ENCODE measurements at regions not wholly inside any gene's neighbourhood (a gene's known extent, or its start where the extent isn't known, plus 50 kb on each side); places are given as distances from the start of the nearest gene placed in this dataset.
"Not testable (repeated sequence)": the region's sequence is repeated elsewhere in the genome, so short reads cannot be mapped to it uniquely, and the experiment has no call there.

DNA sequence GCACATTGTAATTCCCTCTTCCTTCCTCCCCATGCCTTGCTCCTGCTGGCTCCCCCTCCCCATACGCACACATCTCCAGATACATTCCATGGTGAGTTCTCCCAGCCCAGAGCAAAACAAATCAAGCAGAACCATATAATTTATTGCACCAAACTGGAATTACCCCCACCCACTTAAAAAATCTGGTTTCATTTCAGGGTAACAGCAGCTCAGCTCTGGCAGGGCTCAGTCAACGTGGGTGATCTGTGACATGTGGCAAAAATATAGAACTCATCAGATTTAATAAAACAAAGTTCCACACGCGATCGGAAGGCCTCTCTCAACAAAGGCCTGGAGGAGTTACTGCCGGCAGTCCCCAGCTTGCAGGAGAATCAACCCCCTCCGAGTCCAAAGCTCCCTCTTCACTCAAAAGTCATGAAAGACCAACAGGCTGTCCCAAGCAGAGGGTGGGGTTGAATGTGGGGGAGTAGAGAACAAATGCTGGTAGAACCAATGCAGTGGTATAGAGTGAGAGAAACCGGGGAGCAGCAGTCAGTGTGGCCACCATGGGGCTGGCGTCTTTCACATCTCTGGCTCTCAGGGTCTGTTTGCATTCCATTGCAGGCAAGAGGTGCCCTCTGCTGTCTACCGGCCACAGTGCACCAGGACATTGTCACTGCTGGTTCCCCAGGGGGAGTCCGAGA, 323.3 kb upstream of the NT5E start:
- no peak for DNase-seq

DNA sequence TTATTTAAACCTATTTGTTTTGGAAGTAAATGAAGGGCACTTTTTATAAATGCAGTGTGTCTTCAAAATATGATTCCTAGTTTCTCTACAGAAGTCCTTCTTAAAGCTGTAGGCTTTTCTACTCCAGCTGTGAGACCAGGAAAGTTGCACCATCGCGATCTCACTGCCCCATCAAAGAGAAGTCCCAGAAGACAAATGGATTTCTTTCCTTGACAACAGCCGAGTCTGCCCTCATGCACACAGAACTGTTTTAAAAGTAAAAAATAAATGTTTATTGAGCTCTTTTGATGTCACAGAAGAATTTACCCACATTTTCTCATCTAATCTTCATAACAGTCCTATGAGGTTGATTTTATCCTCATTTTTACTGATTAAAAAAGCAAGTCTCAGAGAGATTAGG, 324.4 kb upstream of the NT5E start:
- no peak for DNase-seq

DNA sequence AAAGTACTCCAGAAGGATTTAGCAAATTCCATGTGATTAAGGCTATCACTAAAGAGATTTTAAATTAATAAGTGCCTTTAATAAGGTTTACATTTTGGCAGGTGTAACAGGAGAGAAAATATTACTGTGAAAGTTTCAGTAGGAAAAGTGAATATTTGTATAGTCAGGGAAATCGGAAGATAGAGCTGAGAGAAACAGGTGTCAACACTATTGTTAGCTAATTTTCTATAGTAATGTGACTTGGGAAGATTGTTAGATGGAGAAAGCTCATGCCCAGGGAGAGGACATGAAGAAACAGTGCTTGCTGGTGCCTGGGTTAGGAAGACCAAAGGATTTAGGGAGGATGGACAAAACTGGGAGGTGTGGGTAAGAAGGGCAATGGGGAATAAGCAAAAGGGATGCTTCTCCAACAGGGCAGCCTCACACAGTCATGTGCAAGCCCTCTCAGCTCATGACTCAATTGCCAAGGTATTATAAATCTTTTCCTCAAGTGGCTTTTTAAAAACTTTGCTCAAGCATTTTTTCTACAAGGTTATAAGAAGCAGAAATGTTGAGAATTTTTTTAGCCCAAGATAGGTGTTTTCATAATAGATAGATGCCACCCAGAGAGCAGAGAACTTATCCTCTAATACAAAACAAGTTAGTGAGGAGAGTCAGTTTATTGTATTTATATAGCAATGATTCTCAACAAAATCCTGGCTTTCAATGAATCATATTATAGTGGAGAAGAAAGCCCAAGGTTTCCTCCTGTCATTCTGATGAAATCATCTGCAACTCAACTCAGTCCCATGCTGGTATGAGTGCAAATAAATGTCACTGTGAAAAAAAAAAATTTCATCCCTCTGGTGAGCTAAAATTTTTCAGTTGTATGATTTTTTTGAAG, 325.2 kb upstream of the NT5E start:
- DNase-seq: no peak

DNA sequence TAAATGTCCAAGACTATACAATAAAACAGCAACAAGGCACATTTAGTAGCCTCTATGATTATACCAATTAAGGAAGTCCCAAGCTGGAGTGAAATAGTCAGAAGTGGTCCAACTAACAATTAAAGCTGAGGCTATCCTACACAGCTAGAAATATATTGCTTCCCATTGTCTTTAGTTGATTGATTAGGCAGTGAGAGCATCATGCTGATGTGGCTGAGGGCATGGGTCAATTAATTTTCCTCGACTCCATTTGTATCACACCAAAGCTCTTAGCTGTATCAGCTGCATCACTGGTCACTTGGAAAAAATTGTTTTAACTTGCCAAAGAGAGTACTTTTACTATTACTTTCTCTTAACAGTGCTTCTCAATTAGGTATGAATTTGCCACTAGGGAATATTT, 328.7 kb upstream of the NT5E start:
- no peak for DNase-seq

DNA sequence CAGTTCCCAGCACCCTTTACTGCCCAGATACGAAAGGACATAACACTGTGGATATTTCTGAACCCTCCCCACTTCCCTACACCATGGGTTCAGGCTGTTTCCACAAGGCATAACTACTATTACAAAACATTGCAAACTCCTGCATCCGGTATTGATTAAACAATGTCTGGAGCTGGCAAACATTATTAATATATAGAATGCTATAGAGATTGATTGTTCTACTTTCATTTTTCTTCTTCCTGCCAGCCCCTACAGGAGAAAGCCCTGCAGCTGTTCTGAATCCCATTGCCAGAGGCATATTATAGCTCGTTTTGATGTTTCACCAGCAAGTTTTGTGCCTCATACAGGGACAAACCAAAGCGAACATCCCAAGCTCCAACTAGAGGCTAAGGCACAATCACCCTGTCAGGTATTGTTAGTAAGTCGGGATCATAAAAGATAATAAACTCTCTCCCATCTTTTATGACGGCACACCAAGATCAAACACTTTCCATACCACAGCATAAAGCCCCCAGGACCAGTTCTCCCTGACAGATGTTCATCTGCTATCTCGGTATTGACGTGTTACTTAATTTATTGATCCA, 331.1 kb upstream of the NT5E start:
- no peak for DNase-seq

DNA sequence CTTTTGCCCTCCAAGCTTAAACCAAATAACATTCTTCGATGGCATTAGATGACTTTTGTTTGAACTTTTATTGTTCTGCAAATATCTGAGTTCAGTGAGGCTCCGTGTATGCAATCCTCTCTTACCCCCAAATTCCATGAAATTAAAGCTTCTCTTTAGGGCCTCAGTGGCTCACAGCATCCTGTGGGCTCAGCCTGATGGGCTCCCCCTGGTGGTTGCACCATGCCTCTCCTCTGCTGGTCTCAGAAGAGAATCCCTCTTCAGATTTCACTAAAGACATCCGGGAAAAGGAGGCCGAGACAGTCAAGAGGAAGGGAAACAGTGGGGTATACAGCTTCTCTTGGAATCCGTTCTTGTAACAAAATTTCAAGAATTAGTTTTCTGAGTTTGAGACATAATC, 331.6 kb upstream of the NT5E start:
- DNase-seq: no peak

DNA sequence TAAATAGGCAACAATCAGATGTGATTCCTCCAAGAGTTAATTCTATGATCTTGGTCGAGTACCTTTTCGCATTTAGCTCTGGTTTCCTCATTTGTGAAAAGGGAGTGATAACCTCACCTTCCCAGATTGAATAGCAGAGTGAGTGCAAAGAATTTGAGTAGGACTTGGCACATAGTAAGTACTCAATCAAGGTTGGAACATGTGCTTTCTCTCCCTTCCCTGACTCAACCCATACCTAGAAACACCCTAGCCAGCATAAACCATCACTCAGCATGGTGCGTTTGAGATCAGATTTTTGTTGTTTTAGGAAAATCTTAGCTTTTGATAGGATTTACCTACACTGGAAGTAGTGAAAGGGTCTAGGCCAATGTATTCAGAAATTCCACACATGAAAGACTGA, 333.4 kb upstream of the NT5E start:
- no peak for DNase-seq

DNA sequence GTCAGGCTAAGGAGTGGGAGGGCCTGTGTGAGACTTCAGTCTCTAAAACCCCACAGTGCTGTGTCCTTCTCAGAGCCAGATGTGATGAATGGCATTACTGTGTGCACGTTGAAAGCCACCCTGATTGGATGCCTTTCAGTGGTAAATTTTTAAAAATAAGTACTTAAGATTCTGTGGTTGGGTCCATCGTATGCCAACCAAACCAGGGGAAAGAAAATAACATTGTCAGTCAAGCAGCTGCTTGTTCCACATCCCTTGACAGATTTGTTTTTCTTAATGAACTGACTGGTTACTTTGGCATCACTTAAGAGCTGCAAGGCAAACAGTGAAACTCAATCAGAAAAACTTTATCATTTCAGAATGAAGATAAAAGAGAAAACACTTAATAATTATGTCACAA, 334.0 kb upstream of the NT5E start:
- no peak for DNase-seq

DNA sequence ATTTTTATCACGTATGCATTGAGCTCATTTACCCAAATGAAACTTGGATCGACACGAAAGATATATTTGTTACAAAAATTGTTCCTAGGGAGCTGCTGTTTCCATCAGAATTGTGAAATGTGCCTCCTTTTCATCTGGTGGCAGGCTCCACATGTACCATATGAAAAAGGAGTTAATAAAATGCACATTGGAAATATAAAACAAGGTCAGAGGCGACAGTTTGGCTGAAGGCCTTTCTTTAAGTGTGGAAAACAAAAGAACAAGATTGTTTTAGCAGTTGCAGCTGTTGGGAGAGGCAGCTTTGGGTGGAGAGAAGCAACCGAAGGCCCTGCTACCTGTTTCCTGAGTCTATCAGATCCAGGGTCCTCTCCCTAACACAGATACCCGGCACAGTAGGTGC, 334.5 kb upstream of the NT5E start:
- DNase-seq: no peak

DNA sequence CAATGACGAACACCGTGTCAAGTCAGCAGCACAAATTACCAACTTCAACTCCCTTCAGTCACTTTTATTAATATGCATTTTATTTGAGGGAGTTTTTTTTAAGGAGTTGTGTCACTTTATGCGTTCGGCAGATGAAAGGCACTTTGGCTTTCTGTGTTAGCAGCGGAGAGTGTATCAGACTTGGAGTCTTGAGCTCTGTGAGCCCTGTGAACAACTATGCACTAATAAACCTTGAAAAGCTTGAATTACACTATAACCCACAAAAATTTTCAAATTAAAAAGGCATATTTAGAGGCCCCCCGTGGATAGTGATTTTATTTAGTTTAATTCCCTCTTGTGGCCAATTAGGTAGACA, 335.3 kb upstream of the NT5E start:
- no peak for DNase-seq

DNA sequence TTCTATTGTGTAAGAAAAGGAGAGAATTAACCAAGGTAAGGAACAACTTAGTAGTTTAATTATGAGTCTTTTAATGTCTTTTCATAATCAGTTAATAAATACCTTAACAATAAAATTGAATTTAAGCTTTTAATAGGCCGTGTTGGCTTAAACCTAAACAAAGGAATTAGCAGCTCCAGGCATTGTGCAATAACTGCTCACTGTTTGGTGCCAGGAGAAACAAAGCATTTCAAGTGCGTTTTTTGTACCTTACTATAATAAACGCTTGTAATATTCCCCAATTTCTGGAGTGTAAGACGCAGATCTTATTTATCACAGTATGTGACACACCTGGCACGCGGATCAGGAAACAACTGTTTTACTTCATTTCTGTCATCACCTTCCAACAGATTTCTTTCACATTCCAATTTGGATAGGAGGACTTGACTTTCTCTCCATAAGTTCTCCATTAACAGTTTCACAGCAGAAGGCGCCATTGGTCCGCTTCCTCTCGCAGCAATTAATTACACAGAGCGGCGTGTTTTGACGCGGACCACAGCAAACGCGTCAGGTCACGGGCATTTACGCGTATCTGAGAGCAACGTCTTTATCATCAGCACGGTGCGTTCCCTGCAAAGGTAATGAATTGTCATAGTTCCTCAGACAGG, 335.8 kb upstream of the NT5E start:
- DNase-seq: no peak

DNA sequence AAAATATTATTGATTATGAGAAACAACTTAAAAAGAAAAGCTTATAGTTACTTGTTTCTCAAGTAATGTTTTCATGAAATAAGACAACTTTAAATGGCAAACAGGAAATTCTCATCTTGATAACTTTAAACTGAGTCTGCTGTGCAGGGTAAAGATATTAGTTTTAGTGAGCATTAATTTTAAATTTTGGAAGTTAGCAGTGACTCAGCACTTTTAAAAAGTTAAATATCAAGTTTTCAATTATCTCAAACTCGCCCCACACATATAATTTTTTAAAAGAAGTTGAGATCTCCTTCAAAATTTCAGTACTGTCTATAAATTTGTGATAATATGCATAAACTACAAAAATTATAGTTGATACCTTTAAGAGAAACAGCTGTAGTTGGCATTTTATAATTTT, 337.3 kb upstream of the NT5E start:
- no peak for DNase-seq

DNA sequence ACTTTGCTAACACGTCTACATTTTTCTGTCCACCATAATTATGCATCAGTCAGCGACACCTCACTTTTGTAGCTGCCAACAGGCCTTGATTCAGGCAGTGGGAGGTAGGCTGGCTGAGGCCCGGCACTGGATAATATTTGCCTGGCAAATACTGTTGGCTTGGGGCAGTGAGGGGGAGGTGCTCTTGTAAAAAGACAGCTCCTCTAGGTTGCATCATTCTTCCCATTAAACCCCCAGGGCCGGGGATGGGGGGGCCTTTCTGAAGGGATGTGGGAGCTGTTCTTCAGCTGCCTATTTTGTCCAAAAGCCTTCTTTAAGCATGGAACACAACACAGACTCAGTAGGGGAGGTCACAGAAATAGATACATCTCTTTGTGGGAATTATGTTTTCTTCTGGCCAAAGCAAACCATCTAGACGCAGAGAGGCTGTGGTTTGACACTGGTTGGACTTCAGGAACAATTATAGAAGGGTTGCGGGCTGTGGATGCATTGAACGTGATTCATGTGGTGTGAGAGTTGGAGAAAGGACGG, 338.3 kb upstream of the NT5E start:
- DNase-seq: no peak

DNA sequence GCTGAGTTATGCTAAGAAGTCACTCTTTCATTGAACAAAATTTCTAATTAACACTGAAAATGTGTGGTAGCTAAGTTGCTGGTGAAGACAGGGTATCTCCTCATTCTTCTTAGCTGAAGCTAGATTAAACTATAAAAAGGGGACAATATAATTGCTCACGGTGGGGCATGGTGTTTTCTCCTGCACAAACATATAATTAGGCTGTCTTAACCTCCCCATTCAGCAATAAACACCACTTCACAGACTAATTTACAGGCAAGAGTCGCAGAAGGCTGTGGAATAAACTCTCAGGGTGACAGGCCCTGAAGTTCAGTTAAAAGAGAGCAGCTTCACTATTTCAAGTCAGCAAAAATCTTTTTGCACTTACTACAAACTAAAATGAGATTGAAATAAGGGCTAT, 338.9 kb upstream of the NT5E start:
- no peak for DNase-seq

DNA sequence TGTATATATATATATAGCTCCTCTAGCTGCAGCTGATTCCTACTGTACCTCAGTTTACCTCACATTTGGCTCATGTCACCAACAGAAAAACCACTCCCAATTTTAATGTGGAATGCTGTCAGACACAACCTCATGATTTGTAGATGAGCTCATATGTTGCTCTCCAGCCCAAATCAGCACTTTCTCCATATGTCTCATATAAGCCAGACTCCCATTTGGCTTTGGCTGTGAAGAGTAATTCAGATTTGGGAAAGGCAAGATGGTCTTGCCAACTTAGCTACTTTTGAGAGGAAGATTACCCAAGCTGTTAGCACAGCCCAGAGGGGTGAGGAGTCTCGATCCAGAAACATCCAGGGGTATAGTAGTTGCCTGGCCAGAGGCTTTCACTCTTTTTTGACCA, 342.2 kb upstream of the NT5E start:
- no peak for DNase-seq

DNA sequence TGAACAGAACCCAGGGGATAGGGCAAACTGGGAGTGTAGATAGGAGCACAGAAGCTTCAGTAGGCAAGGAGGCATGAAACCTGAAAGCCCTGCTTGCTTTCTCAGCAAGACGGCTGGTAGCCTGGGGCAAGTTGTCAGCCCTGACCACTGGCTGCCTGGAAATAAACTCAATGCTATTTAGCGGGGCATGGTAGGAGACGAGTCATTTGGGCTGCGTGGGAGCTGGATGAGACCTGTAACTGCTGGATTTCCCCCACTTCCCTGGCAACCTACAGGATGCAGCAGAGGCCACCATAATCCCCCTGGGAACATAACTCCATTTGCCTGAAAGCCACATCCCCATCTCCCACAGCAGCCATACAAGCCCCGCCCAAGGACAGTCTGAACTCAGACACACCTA, 332.6 kb upstream of the TBX18 start:
- no peak for DNase-seq

DNA sequence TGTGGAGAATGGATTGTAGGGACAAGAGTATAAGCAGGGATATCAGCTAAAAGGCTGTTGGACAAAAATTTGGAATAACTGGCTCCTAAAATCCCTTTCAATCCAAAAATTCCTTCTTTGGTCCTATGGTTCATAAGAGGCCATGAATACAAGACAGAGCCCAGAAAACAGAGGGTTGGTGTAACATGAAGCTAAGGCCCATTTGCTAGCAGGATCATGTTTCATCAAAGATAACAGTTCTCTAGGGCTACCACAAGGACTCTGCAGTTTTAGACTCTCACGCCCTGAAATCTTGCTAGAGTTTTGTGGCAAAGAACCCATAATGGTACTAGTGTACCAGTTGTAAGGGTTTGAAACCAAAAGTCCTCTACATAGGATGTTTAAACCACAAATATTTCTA, 327.8 kb upstream of the TBX18 start:
- no peak for DNase-seq

DNA sequence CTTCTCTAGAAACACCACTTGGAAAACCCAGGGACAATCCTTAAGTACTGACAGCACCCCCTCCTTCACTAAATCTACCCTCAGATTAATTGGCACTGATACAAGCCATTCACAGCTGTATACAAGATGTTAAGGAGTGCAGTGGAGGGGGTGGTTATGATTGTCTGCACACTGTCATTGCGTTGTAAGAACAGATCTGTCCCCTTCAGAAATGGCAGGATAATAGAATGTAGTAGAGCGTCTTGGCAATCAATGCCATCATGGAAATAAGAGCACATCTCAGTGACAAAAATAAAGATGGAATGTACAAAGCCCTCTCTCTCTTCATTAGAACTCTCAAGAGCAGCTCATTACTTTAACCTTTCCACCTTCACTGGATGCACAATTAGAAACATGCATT, 324.9 kb upstream of the TBX18 start:
- no peak for DNase-seq

DNA sequence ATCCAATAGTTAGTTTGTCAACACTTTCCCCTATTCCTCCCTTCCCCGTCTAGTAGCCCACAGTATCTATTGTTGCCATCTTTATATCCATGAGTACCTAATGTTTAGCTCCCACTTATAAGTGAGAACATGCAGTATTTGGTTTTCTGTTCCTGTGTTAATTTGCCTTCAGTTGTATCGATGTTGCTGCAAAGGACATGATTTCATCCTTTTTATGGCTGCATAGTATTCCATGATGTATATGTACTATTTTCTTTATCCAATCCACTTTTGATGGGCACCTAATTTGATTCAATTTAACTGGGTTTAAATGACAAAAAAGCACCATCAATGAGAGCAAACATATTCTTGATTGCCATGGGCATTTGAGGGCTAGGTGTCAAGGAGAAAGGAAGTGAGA, 321.5 kb upstream of the TBX18 start:
- no peak for DNase-seq

DNA sequence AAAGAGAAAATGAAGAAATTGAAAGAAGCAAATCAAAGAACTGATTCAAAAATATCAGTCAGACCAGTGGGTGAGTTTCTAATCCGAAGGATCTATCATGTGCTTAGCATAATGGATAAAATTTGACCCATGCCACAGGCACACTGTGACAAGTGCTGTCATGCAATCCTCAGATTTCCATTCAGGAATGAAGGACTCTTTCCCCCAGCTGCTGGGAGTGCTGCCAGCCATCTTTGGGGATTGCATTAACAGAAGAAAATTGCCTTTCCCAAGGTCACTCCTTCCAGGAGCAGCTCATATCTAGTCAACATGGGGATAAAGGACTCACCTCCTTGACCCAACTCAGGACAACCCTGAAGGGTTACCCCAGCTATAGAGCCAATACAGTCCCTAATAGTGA, 316.7 kb upstream of the TBX18 start:
- no peak for DNase-seq

DNA sequence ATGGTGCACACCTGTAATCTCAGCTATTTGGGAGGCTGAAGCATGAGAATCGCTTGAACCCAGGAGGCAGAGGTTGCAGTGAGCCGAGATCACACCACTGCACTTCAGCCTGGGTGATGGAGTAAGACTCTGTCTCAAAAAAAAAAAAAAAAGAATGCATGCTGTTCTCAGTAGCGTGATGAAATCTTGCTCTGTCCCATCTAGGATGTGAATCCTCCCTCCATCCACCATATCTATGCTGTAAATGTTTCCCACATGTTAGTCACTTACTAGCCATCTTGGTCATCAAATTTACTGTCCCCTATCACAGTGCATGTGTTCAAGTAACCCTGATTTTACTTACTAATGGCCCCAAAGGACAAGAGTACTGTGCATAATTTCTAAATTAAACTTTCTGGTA, 315.4 kb upstream of the TBX18 start:
- no peak for DNase-seq

DNA sequence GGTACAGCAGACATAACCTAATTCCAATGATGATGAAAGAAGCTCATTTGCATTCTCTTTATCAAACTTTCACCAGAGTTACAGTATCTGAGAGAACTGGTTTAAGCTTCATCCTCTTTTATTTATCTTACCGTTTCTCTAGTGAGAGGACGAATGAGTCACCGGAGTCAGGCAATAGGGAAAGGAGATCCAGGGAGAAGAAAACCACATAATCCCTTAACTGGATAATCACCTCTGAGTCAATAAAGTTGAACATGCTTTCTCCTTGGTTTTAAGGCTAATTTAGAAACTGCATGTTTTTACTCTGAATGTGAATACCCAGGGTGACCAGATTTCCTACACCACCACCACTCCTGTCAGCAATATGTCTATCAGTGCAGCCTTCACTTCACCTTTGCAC, 313.7 kb upstream of the TBX18 start:
- DNase-seq: no peak

DNA sequence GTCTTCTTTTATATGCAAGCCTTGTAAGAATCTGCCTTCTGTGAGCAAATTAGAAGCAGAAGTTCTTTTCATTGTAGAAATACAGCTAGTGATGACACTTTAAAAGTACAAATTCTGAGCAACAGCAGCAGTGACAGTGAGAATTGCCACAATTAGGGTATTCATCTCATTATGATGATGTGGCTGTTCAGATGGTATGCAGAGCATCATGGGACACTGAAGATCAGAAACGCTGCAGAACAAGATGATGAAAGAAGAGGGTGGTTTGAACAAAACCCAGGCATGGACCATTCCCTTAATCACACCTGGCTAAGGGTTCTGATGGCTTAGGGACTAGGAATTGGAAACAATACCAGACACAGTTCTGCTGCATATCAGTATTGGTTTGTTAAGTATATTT, 312.7 kb upstream of the TBX18 start:
- no peak for DNase-seq

DNA sequence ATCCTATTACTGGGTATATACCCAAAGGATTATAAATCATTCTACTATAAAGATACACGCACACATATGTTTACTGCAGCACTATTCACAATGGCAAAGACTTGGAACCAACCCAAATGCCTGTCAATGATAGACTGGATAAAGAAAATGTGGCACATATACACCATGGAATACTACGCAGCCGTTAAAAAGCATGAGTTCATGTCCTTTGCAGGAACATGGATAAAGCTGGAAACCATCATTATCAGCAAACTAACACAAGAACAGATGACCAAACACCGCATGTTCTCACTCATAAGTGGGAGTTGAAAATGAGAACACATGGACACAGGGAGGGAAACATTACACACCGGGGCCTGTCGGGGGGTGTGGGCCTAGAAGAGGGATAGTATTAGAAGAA, 307.4 kb upstream of the TBX18 start:
- DNase-seq: not testable (repeated sequence)

Measured in CD4-positive, alpha-beta T cell treated with Interleukin-10 for 1 hour (primary cell).